Stimulated activated CD4-positive, alpha-beta T cell treated with anti-CD3 and anti-CD28 coated beads, Interleukin-4, amount 100 ng/mL, for 4 hours (primary cell): ENCODE measurements at regions not wholly inside any gene's neighbourhood (a gene's known extent, or its start where the extent isn't known, plus 50 kb on each side); places are given as distances from the start of the nearest gene placed in this dataset.
A peak's percentile ranks its signal among the peaks of the same experiment; 100 is the strongest.

Experiments used
- DNase-seq, 2 experiments: peaks; one replicate each; pipeline ENCODE4 v3.0.0-alpha.2; 2020

GRCh38 chr6:33921745-33922144 lies 117.9 kb upstream of the MLN start:
- no peak for DNase-seq

DNA sequence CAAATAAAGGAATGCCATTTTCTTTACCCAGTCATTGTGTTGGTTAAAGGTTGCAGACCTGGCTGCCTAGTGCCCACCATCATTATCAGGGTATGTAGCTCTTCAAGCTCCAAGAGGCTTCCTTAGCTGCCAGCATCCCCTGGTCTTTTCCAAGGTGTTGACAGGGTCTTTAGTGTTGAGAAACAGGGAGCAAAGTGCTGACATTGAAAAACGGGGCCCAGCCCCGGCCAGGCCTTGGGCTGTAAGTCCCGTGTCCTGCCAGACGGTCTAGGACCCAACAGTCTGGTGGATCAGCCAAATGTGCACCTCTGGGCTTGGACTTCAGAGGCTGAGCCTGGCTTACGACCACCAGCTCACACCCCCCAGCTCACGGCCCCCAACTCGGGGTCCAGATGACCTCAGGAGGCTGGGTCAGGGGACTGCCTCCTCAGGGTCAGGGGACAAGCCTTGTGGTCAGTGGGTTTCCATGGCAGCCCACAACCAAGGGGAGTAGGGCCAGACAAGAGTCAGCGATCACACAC lies 114.4 kb upstream of the MLN start:
- DNase-seq, result no peak

DNA sequence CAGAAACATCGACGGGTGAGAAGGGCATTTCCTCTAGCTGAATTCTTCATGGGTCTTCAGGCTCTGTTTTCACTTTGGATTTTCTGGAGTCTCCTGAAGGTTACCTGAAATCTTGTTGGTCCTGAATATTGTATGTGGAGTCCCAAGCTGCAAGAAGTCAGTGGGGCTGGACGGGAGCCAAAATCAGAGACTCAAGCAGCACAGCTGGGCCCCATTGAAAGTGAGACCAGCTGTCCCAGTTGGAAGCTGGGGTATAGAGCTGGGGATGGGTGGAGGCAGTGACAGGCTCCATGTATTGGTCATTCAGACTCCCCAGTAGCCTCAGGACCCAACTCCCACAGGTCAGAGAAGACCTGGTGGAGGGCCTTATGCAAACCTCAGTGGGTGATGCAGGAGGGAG lies 111.3 kb upstream of the MLN start:
- DNase-seq, result no peak

GRCh38 chr6:33914645-33915044 lies 110.8 kb upstream of the MLN start:
- DNase-seq, result peak; percentile 35 to 54

DNA sequence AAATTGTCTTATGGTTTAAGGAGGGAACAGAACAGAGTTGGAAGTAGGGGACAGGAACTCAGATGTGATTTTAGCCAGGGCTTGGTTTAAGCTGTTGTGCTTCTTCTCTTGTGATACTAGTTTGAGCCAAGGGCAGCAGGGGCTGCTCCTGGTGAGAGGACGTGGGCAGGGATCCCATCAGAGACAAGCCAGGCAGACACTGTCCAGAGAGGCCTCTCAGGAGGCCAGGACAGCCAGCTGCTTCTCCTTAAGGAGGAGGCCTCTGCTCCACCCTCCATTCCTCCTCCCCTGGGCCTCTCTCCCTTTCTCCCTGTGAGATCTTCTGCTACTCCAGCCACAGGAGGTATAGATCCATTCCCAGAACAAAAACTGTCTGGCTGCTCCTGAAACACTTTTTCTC lies 108.4 kb upstream of the MLN start:
- DNase-seq, result no peak

DNA sequence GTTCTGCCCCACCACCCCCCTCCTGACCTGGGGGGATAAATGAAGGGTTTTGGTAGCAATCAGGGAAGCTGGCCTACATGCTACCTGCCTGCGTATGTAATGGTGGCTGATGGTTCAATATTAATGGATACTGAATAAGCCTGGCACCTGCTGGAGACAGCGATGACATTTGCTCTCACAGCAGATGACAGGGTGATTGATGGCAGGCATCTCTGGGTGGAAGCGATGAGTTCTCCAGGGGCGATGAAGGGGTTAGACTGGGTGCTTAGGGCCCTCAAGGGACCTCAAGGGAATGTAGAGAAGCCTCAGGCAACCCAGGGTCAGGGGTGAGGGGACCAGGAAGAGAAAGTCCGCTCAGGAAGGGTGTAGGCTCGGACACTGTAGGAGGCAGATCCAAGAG lies 107.7 kb upstream of the MLN start:
- DNase-seq, result no peak

GRCh38 chr6:33910594-33910993 lies 106.8 kb upstream of the MLN start:
- no peak for DNase-seq

DNA sequence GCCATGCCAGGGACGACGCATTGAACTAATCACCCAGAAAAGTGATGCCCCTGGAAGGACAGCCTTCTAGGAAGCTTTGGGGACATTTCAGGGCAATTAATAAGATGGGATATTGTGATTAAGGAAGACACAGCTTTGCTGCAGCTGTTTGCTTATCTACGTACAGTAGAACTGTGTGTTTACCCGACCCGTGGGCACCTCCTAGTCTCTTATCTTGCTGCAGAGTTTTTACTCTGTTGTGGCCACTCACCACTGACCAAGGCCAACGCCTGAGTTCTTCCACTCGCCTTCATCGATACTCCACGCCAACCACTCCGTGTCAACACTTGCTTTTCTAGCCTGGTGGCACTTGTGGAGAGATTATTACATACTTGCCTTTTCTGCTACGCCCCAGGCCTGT lies 105.9 kb upstream of the MLN start:
- DNase-seq, result no peak

DNA sequence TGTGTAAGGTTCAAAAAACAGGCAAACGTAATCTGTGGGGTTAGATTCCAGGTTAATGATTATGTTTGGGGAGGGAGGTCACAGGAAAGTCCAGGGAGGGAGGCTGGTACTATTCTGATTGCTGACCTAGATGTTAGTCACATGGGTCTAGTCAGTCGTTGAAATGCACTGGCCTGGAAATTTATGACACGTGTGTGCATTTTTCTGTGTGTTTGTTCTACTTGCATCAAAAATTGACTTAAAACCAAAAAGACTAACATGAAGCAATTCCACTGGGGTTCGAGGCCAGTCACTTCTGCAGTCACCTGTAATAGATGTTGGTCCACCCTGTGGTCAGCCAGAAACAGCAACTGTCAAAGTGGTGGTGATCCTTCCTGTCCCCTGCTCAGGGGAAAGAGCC lies 104.2 kb upstream of the MLN start:
- DNase-seq, result no peak

GRCh38 chr6:33907227-33907626 lies 103.4 kb upstream of the MLN start:
- DNase-seq, result no peak

DNA sequence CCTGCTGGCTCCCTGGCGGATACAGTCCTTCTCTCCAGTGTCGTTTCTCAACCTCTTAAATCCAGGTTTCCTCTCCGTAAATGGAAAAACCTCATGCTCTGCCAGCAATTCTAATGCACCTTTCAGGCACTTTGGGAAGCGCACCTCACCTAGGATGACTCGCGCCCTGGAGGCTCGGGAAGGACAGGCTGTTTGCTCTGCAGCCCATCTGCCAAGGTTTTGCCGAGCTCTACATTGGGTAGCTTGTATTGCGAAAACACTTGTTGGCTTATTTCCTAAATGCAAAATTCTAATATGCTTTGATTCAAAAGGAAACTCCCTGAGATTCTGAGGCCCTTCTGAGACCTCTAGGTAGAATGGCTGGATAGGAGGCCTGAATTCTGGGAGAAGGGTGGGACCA lies 102.6 kb upstream of the MLN start:
- DNase-seq, result no peak

DNA sequence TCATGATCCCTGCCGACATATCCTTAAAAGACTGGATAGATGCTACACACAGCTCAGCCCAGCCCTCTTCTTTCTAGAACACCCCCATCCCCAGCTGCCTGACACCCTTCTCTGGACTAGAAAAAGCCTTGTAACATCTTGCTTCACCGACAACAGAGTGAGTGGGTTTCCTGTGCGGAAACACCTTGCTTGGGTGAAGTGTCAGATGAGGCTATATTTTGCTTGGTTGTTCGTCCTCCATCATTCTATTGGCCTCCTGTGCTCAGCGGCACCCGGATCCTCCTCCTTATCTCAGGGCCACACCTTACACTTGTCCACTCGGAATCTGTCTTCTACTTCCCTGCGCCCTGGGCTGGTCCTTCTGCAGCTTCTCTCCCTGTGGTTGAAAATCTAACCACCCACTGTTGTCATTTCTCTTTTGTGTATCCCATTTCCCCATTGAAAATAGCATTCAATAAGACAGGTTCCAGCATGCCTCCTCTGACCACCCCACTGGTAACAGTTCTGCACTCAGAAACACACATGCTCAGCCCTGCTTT lies 101.3 kb upstream of the MLN start:
- DNase-seq, result peak in 1 of 2 experiments; percentile 30

GRCh38 chr6:33904747-33905065 lies 100.9 kb upstream of the MLN start:
- no peak for DNase-seq

GRCh38 chr6:33904050-33904746 lies 100.4 kb upstream of the MLN start:
- peak; percentile 16 to 36 for DNase-seq

- DNase-seq, result no peak
Observed at GRCh38 chr6:33903579-33903978, 99.8 kb upstream of the MLN start.

DNA sequence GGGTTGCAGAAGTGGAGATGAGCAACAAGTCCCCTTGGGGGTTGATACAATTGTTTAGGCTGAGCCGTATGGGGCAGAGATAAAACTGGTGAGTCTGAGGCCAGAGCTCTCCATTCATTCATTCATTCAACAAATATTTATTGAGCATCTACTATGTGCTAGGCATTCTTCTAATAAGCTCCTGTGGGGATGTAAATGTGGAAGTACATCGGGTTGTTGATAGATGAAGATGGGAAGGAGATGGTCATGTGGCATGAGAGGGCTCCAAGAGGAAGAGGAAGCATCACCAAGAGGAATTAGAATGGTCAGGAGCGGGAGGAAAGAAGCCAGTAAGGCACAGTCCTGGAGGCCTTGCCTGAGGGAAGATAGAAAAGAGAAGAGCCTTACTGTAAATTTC lies 98.7 kb upstream of the MLN start:
- DNase-seq, result no peak

DNA sequence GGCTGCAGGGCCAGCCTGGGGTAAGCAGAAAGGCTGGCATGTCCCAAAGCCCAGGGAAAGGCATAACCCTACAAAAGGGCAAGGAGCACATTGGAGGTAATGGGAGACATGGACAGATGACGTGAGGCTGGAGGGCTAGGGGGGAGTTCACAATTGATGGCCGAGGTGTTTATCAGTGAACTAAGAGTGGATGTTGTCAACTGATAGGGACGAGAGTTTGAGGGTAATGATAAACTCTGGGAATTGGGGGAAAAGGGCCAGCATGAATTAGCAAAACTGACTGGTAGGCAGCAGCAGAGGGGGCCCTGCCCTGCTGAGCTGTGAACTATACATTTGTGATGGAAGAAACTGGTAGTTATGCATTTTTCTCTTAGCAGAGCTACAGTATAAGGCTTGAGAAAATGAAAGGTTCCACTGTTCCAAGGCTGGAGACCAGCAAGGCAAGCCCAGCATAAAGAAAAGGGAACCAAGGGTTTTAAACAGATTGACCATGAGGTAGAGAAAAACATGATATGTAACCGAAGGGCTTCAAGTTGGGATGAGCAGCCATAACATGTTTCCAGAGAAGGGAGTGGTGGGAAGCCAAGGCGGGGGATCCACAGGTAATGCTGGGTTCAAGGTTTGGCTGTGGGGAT lies 98.1 kb upstream of the MLN start:
- no peak for DNase-seq

DNA sequence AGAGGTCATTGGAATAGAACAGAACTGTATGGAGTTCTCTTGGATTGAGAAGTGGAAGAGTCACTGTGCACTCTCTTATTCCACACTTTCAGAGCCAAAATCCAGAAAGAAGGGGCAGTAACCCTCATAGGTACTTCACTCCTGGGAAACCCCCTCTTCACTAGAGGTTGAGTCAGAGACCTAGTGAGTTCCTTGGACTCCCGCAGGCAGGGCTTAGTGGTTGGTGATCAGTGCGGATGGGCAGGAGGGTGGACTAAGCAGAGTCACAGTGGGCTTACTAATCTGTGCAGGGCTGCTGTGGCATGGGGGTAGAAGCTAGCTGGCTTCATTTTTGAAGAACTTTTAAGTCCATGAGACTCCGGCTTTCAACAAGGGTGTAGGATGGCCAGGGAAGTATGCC lies 95.0 kb upstream of the MLN start:
- no peak for DNase-seq

- DNase-seq, result no peak
Observed at GRCh38 chr6:33897189-33897780, 93.5 kb upstream of the MLN start.

GRCh38 chr6:33896391-33897188 lies 92.8 kb upstream of the MLN start:
- DNase-seq, result peak in 1 of 2 experiments; percentile 7

- DNase-seq, result no peak
Observed at GRCh38 chr6:33895988-33896387, 92.2 kb upstream of the MLN start.

- DNase-seq, result no peak
Observed at GRCh38 chr6:33895296-33895695, 91.5 kb upstream of the MLN start.

GRCh38 chr6:33894438-33894837 lies 90.6 kb upstream of the MLN start:
- no peak for DNase-seq
